Endodermal cell (in vitro differentiated cells): ENCODE measurements at regions not wholly inside any gene's neighbourhood (a gene's known extent, or its start where the extent isn't known, plus 50 kb on each side); places are given as distances from the start of the nearest gene placed in this dataset.

ENCODE experiments used
- DNase-seq: peaks from one replicate; pipeline ENCODE4 v3.0.0-alpha.2; 2017
- H3K27ac ChIP-seq: 2 replicates; pipeline ENCODE4 v1.5.1; 2013; ENCODE audit warnings: mild to moderate bottlenecking, low read depth, low read length, moderate library complexity
- H3K27me3 ChIP-seq: 2 replicates; pipeline ENCODE4 v1.6.1; 2013; ENCODE audit warnings: mild to moderate bottlenecking, low read length, moderate library complexity; ENCODE audit not compliant: insufficient read depth, control insufficient read depth, poor library complexity, severe bottlenecking
- H3K36me3 ChIP-seq: 2 replicates; pipeline ENCODE4 v1.7.0; 2013; ENCODE audit warnings: mild to moderate bottlenecking, low read length, moderate library complexity; ENCODE audit not compliant: control insufficient read depth, insufficient read depth
- H3K4me1 ChIP-seq: one replicate; pipeline ENCODE4 v1.7.0; 2013; ENCODE audit warnings: low read length; ENCODE audit not compliant: control insufficient read depth, insufficient read depth
- H3K4me3 ChIP-seq: 2 replicates; pipeline ENCODE4 v1.5.1; 2013; ENCODE audit warnings: mild to moderate bottlenecking, low read length, moderate library complexity
- H3K9ac ChIP-seq: 2 replicates; pipeline ENCODE4 v1.6.1; 2013; ENCODE audit warnings: mild to moderate bottlenecking, low read length, moderate library complexity; ENCODE audit not compliant: poor library complexity, severe bottlenecking; ENCODE audit errors: extremely low read depth
- H3K9me3 ChIP-seq: 2 replicates; pipeline ENCODE4 v1.6.1; 2013; ENCODE audit warnings: mild to moderate bottlenecking, low read length, moderate library complexity; ENCODE audit not compliant: control insufficient read depth
- H3K27ac Mint-ChIP-seq: 2 replicates; pipeline ENCODE4 v1.8.0; 2020; ENCODE audit warnings: mixed read lengths
- H3K27me3 Mint-ChIP-seq: 2 replicates; pipeline ENCODE4 v1.8.0; 2021; ENCODE audit warnings: mild to moderate bottlenecking, mixed read lengths; ENCODE audit not compliant: insufficient read depth
- H3K36me3 Mint-ChIP-seq: 2 replicates; pipeline ENCODE4 v1.8.0; 2020; ENCODE audit warnings: low read depth, mixed read lengths
- H3K4me1 Mint-ChIP-seq: 2 replicates; pipeline ENCODE4 v1.8.0; 2020; ENCODE audit warnings: mixed read lengths
- H3K4me3 Mint-ChIP-seq: 2 replicates; pipeline ENCODE4 v1.8.0; 2020; ENCODE audit warnings: mild to moderate bottlenecking, moderate library complexity, mixed read lengths
- H3K9me3 Mint-ChIP-seq: 2 replicates; pipeline ENCODE4 v1.8.0; 2020; ENCODE audit warnings: mild to moderate bottlenecking, mixed read lengths
- CTCF ChIP-seq: fragments of 200-600 bp; sonication (generic); conservative IDR thresholded peaks from 2 replicates; pipeline ENCODE4 v1.5.0; 2021; ENCODE audit warnings: antibody characterized with exemption, mild to moderate bottlenecking
- WGBS, 2 experiments: methylation state at CpG; one replicate each; pipeline versions ENCODE4 v1.1.5 to v1.1.7; 2013; ENCODE audit warnings: missing lambda C conversion rate in 2 of 2, mixed read lengths in 1 of 2; ENCODE audit not compliant: insufficient coverage in 1 of 2, insufficient read length in 1 of 2; 5-methylcytosine and 5-hydroxymethylcytosine counted together

DNA sequence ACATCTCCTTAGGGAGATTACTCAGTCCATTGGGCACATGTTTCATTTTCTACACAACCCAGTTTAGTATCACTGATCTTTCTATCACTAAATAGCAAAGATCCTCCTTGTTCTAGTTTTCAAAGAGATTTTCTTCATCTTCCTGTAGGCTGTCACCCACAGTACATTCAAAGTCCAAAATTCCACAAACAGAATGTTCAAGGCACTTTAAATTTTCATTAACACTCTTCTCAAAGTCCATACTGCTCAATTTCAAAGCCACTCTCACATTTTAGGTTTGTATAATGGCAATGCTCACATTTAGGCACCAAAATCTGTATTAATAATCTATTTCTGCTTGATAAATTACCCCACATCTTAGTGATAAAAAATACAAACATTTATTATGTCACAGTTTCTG lies 152.8 kb downstream of the FSIP2 start:
- no peaks in the 10 kb centered on the region for H3K9me3 Mint-ChIP-seq
- no peak for DNase-seq
- Histone ChIP-seq H3K9me3 (no peaks in the 10 kb centered on the region), H3K36me3 (no peaks in the 10 kb centered on the region), H3K27me3 (no peaks in the 10 kb centered on the region), H3K27ac (no peak overlapping the region), H3K9ac (no peak overlapping the region), H3K4me1 (no peaks in the 10 kb centered on the region), H3K4me3 (no peak overlapping the region)
- no peaks in the 10 kb centered on the region for H3K4me1 Mint-ChIP-seq
- H3K27ac Mint-ChIP-seq: no peak overlapping the region
- no peaks in the 10 kb centered on the region for H3K36me3 Mint-ChIP-seq
- no peaks in the 10 kb centered on the region for H3K27me3 Mint-ChIP-seq
- no peak overlapping the region for H3K4me3 Mint-ChIP-seq
- no peak for TF ChIP-seq CTCF

DNA sequence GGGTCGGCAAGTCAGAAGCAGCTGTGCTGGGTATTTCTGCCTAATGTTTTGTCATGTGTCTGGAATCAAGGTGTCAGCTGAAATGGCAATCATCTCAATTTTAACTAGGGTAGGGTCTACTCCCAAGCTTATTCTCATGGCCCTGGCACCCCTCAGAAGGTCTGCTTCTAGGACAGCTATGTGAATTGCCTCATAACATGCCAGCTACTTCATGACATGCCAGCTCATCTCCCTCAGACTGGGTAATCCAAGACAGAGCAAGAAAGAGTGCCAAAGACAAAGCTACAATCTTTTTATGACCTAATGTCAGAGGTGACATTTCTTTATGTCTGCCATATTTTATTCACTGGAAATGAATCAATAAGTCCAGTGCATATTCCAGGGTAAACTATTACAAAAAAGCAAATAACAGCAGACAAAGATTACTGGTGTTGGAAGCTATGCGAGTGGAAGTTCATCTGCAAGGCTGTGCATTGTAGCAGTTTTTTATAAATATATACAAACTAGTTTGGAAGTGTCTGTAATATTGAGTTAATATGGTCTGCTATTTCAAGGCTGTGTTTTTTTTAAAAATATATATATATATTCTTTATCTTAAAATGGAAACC lies 153.3 kb downstream of the FSIP2 start:
- no peak overlapping the region for H3K27ac Mint-ChIP-seq
- H3K27me3 Mint-ChIP-seq: no peaks in the 10 kb centered on the region
- Histone ChIP-seq H3K9me3 (no peaks in the 10 kb centered on the region), H3K27ac (no peak overlapping the region), H3K4me1 (no peaks in the 10 kb centered on the region), H3K4me3 (no peak overlapping the region), H3K36me3 (no peaks in the 10 kb centered on the region), H3K27me3 (no peaks in the 10 kb centered on the region), H3K9ac (no peak overlapping the region)
- no peaks in the 10 kb centered on the region for H3K9me3 Mint-ChIP-seq
- DNase-seq: no peak
- H3K36me3 Mint-ChIP-seq: no peaks in the 10 kb centered on the region
- H3K4me1 Mint-ChIP-seq: no peaks in the 10 kb centered on the region
- H3K4me3 Mint-ChIP-seq: no peak overlapping the region
- no peak for TF ChIP-seq CTCF
- 93% methylated on average over 2 of the region's 2 CpGs; no CpG with 5 or more reads in 1 of the 2 experiments for WGBS, 2 experiments

GRCh38 chr2:185892484-185892883 lies 153.9 kb downstream of the FSIP2 start:
- Mint-ChIP-seq H3K27ac (no peak overlapping the region), H3K36me3 (no peaks in the 10 kb centered on the region), H3K27me3 (no peaks in the 10 kb centered on the region), H3K4me1 (no peaks in the 10 kb centered on the region), H3K9me3 (no peaks in the 10 kb centered on the region), H3K4me3 (no peak overlapping the region)
- Histone ChIP-seq H3K4me3 (no peak overlapping the region), H3K36me3 (no peaks in the 10 kb centered on the region), H3K9ac (no peak overlapping the region), H3K4me1 (no peaks in the 10 kb centered on the region), H3K27me3 (no peaks in the 10 kb centered on the region), H3K27ac (no peak overlapping the region), H3K9me3 (no peaks in the 10 kb centered on the region)
- 60 to 93% methylated on average over 1 of the region's 1 CpG for WGBS, 2 experiments
- DNase-seq: no peak
- no peak for TF ChIP-seq CTCF
